ENCODE measurements at regions not wholly inside any gene's neighbourhood (a gene's known extent, or its start where the extent isn't known, plus 50 kb on each side); places are given as distances from the start of the nearest gene placed in this dataset.

GRCh38 chr9:108019821-108020220, 530.3 kb upstream of the KLF4 start:
- TF ChIP-seq EZH2 (IDR thresholded peaks at IDR 0.05; ENCODE audit: borderline replicate concordance, insufficient read depth, low read depth, low read length, poor library complexity, severe bottlenecking) (no peak), CTCF (IDR thresholded peaks at IDR 0.05) (no peak)

All from B cell (primary cell).